Liver (tissue), 8 donors: ENCODE measurements at regions not wholly inside any gene's neighbourhood (a gene's known extent, or its start where the extent isn't known, plus 50 kb on each side); places are given as distances from the start of the nearest gene placed in this dataset.

Experiments
- DNase-seq: peaks from one replicate; pipeline ENCODE4 v3.0.0-alpha.2; 2017; ENCODE audit warnings: low spot score
- H3K27ac ChIP-seq, 2 donors: one replicate each; pipeline ENCODE4 v1.7.0; 2013; ENCODE audit warnings: inconsistent platforms in 2 of 2, low read length in 2 of 2, control low read depth in 1 of 2, low read depth in 1 of 2, mild to moderate bottlenecking in 1 of 2
- H3K27me3 ChIP-seq, 4 donors: one replicate each; pipeline versions ENCODE4 v1.6.1 to v1.7.0; 2013; ENCODE audit warnings: low read length in 3 of 4, inconsistent platforms in 1 of 4, mild to moderate bottlenecking in 1 of 4, moderate library complexity in 1 of 4; ENCODE audit not compliant: control insufficient read depth in 4 of 4, insufficient read depth in 4 of 4
- H3K36me3 ChIP-seq, 4 donors: one replicate each; pipeline versions ENCODE4 v1.6.1 to v1.7.0; 2013; ENCODE audit warnings: low read length in 3 of 4, mild to moderate bottlenecking in 3 of 4, low read depth in 1 of 4, moderate library complexity in 1 of 4; ENCODE audit not compliant: control insufficient read depth in 4 of 4, insufficient read depth in 3 of 4
- H3K4me1 ChIP-seq, 4 donors: one replicate each; pipeline versions ENCODE4 v1.6.1 to v1.7.0; 2013; ENCODE audit warnings: low read length in 3 of 4, mild to moderate bottlenecking in 3 of 4, moderate library complexity in 1 of 4; ENCODE audit not compliant: control insufficient read depth in 4 of 4, insufficient read depth in 4 of 4
- H3K4me3 ChIP-seq, 3 donors: one replicate each; pipeline versions ENCODE4 v1.6.1 to v1.7.0; 2013; ENCODE audit warnings: low read length in 3 of 3, control low read depth in 1 of 3, low read depth in 1 of 3, mild to moderate bottlenecking in 1 of 3
- H3K9ac ChIP-seq, 2 donors: one replicate each; pipeline ENCODE4 v1.7.0; 2013; ENCODE audit warnings: low read length in 2 of 2, mild to moderate bottlenecking in 2 of 2, moderate library complexity in 2 of 2, control low read depth in 1 of 2, low read depth in 1 of 2
- H3K9me3 ChIP-seq, 4 donors: one replicate each; pipeline versions ENCODE4 v1.6.1 to v1.7.0; 2013; ENCODE audit warnings: low read length in 3 of 4; ENCODE audit not compliant: control insufficient read depth in 4 of 4
- CTCF ChIP-seq: fragments of 150-350 bp; IDR thresholded peaks from 2 replicates; pipeline ENCODE4 v1.5.1; 2017; ENCODE audit warnings: improper control_type of control experiment, low read depth, low read length; ENCODE audit not compliant: missing input control
- EGR1 ChIP-seq, 2 donors: IDR thresholded peaks; 2 replicates each; pipeline ENCODE4 v1.6.1; 2016 to 2018; ENCODE audit warnings: antibody characterized with exemption in 2 of 2, low read depth in 2 of 2
- FOXA1 ChIP-seq: IDR thresholded peaks from 2 replicates; pipeline ENCODE4 v1.6.1; 2016; ENCODE audit warnings: antibody characterized with exemption
- FOXA2 ChIP-seq: IDR thresholded peaks from 2 replicates; pipeline ENCODE4 v1.6.1; 2016; ENCODE audit warnings: antibody characterized with exemption
- GABPA ChIP-seq, 2 donors: IDR thresholded peaks in 1 of 2; conservative IDR thresholded peaks in 1 of 2; 2 replicates each; pipeline ENCODE4 v1.6.1; 2016; ENCODE audit warnings: antibody characterized with exemption in 2 of 2, mild to moderate bottlenecking in 1 of 2, moderate library complexity in 1 of 2
- HNF4G ChIP-seq: IDR thresholded peaks from 2 replicates; pipeline ENCODE4 v1.6.1; 2016; ENCODE audit warnings: antibody characterized with exemption
- JUND ChIP-seq, 2 donors: IDR thresholded peaks; 2 replicates each; pipeline ENCODE4 v1.6.1; 2016; ENCODE audit warnings: antibody characterized with exemption in 2 of 2
- MAX ChIP-seq: IDR thresholded peaks from 2 replicates; pipeline ENCODE4 v1.6.1; 2016; ENCODE audit warnings: antibody characterized with exemption
- NR2F2 ChIP-seq: IDR thresholded peaks from 2 replicates; pipeline ENCODE4 v1.6.1; 2016; ENCODE audit warnings: antibody characterized with exemption
- RAD21 ChIP-seq, 2 donors: IDR thresholded peaks; 2 replicates each; pipeline ENCODE4 v1.6.1; 2016; ENCODE audit warnings: antibody characterized with exemption in 2 of 2, mild to moderate bottlenecking in 2 of 2
- REST ChIP-seq: IDR thresholded peaks from 2 replicates; pipeline ENCODE4 v1.6.1; 2016; ENCODE audit warnings: antibody characterized with exemption, mild to moderate bottlenecking
- RXRA ChIP-seq, 2 donors: IDR thresholded peaks; 2 replicates each; pipeline ENCODE4 v1.6.1; 2017 to 2018; ENCODE audit warnings: antibody characterized with exemption in 2 of 2, mild to moderate bottlenecking in 1 of 2
- SP1 ChIP-seq: IDR thresholded peaks from 2 replicates; pipeline ENCODE4 v1.6.1; 2018; ENCODE audit warnings: antibody characterized with exemption, mild to moderate bottlenecking
- TAF1 ChIP-seq: conservative IDR thresholded peaks from 2 replicates; pipeline ENCODE4 v1.6.1; 2016; ENCODE audit warnings: antibody characterized with exemption, mild to moderate bottlenecking
- YY1 ChIP-seq: IDR thresholded peaks from 2 replicates; pipeline ENCODE4 v1.6.1; 2016; ENCODE audit warnings: antibody characterized with exemption, mild to moderate bottlenecking
- ZBTB33 ChIP-seq: IDR thresholded peaks from 2 replicates; pipeline ENCODE4 v1.6.1; 2016; ENCODE audit warnings: antibody characterized with exemption
- WGBS: extraction: QIAGEN DNeasy Blood & Tissue Kit; methylation state at CpG from one replicate; pipeline ENCODE4 v1.1.7; 2013; 5-methylcytosine and 5-hydroxymethylcytosine counted together
- donor health status: healthy.
- donor health status: healthy.
- donor health status: healthy.
- donor health status: healthy.
- donor health status: healthy.

GRCh38 chr3:17995769-17996168 lies 253.3 kb upstream of the TBC1D5 start (continued):
- TF ChIP-seq CTCF (no peak), FOXA2 (no peak), GABPA (IDR thresholded peaks at IDR 0.05 in 1 of 2, conservative IDR thresholded peaks at IDR 0.05 in 1 of 2) (no peak), EGR1 (IDR thresholded peaks at IDR 0.05; ENCODE audit: low read depth in 2 of 2) (no peak)

- H3K27me3 ChIP-seq: no peaks in the 10 kb centered on the region
These were observed 251.7 kb upstream of the TBC1D5 start for GRCh38 chr3:17994167-17994566.

More at GRCh38 chr3:17994167-17994566, 251.7 kb upstream of the TBC1D5 start:
- H3K4me1 ChIP-seq: no peaks in the 10 kb centered on the region
- no peak overlapping the region for H3K4me3 ChIP-seq
- no peak for DNase-seq
- no peaks in the 10 kb centered on the region for H3K9me3 ChIP-seq
- 73% methylated on average over 7 of the region's 7 CpGs for WGBS
- H3K27ac ChIP-seq: no peak overlapping the region
- no peak overlapping the region for H3K9ac ChIP-seq
- H3K36me3 ChIP-seq: no peaks in the 10 kb centered on the region
- TF ChIP-seq REST (no peak), JUND (IDR thresholded peaks at IDR 0.05) (no peak), TAF1 (no peak), CTCF (no peak), RXRA (IDR thresholded peaks at IDR 0.05) (no peak), ZBTB33 (no peak), NR2F2 (no peak), RAD21 (IDR thresholded peaks at IDR 0.05) (no peak), MAX (no peak), FOXA1 (no peak), SP1 (no peak), FOXA2 (no peak), HNF4G (no peak), GABPA (IDR thresholded peaks at IDR 0.05 in 1 of 2, conservative IDR thresholded peaks at IDR 0.05 in 1 of 2) (no peak), YY1 (no peak)
